Lower lobe of right lung (tissue), 2 donors: ENCODE measurements at regions not wholly inside any gene's neighbourhood (a gene's known extent, or its start where the extent isn't known, plus 50 kb on each side); places are given as distances from the start of the nearest gene placed in this dataset.

Experiments used
- ATAC-seq, 2 donors: fragments of 200-7000 bp; cut with Tn5 transposase; one replicate each; pipeline ENCODE4 v1.9.1; 2020 to 2022; ENCODE audit warnings: mild to moderate bottlenecking in 2 of 2, moderate library complexity in 2 of 2
- DNase-seq: peaks from one replicate; pipeline ENCODE4 v3.0.0-alpha.2; 2020
- H3K27ac ChIP-seq: fragments of 200-600 bp; one replicate; pipeline ENCODE4 v1.8.0; 2022
- H3K27me3 ChIP-seq: fragments of 200-600 bp; one replicate; pipeline ENCODE4 v1.8.0; 2022; ENCODE audit warnings: low read depth
- H3K36me3 ChIP-seq: fragments of 200-600 bp; one replicate; pipeline ENCODE4 v1.8.0; 2022; ENCODE audit warnings: mild to moderate bottlenecking
- H3K4me1 ChIP-seq: fragments of 200-600 bp; one replicate; pipeline ENCODE4 v1.8.0; 2022
- H3K4me3 ChIP-seq: fragments of 200-600 bp; one replicate; pipeline ENCODE4 v1.8.0; 2022; ENCODE audit warnings: mild to moderate bottlenecking
- H3K9me3 ChIP-seq: fragments of 200-600 bp; one replicate; pipeline ENCODE4 v1.8.0; 2022
- intact Hi-C: fragments of 100-400 bp; cut with DNase I; formaldehyde crosslinking; loops from one replicate; pipeline ENCODE4 v1.11.0; 2022
- TF ChIP-seq, protein P1 (sequence below): fragments of 200-600 bp; IDR thresholded peaks from one replicate; pipeline ENCODE4 v1.8.0; 2022; ENCODE audit warnings: antibody characterized with exemption, mild to moderate bottlenecking
- donor health status: DM: no; HTN: yes; CAD: no; lungs with severe emphysema.

DNA sequence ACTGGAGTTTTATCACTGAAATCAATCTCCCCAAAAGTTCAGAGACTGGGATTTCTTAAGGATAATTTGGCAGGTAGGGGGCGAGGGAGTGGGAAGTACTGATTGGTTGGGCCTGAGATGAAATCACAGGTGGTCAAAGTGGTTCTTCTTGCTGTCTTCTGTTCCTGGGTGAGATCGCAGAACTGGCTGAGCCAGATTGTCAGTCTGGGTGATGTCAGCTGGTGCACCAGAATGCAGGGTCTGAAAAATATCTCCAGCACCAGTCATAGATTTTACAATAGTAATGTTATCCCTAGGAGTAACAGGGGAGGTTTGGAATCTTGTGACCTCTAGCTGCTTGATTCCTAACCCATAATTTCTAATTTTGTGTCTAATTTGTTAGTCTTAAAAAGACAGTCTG lies 86.7 kb upstream of the SLC25A36 start:
- DNase-seq (no peak), ATAC-seq (no peak)
- no peaks in the 10 kb centered on the region for H3K4me1 ChIP-seq
- no peak overlapping the region for H3K27ac ChIP-seq
- no peaks in the 10 kb centered on the region for H3K27me3 ChIP-seq
- intact Hi-C loops = no loop called here
- H3K9me3 ChIP-seq = no peaks in the 10 kb centered on the region
- TF ChIP-seq, protein P1, sequence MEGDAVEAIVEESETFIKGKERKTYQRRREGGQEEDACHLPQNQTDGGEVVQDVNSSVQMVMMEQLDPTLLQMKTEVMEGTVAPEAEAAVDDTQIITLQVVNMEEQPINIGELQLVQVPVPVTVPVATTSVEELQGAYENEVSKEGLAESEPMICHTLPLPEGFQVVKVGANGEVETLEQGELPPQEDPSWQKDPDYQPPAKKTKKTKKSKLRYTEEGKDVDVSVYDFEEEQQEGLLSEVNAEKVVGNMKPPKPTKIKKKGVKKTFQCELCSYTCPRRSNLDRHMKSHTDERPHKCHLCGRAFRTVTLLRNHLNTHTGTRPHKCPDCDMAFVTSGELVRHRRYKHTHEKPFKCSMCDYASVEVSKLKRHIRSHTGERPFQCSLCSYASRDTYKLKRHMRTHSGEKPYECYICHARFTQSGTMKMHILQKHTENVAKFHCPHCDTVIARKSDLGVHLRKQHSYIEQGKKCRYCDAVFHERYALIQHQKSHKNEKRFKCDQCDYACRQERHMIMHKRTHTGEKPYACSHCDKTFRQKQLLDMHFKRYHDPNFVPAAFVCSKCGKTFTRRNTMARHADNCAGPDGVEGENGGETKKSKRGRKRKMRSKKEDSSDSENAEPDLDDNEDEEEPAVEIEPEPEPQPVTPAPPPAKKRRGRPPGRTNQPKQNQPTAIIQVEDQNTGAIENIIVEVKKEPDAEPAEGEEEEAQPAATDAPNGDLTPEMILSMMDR = no peak
- no peaks in the 10 kb centered on the region for H3K36me3 ChIP-seq
- no peak overlapping the region for H3K4me3 ChIP-seq

GRCh38 chr3:140856905-140857304 lies 84.7 kb upstream of the SLC25A36 start:
- H3K4me3 ChIP-seq = no peak overlapping the region
- ATAC-seq = no peak
- no peaks in the 10 kb centered on the region for H3K4me1 ChIP-seq
- intact Hi-C loops = no loop called here
- H3K27me3 ChIP-seq = no peaks in the 10 kb centered on the region
- no peak overlapping the region for H3K27ac ChIP-seq
- no peaks in the 10 kb centered on the region for H3K36me3 ChIP-seq
- no peaks in the 10 kb centered on the region for H3K9me3 ChIP-seq
- TF ChIP-seq, protein P1 = no peak
- no peak for DNase-seq

DNA sequence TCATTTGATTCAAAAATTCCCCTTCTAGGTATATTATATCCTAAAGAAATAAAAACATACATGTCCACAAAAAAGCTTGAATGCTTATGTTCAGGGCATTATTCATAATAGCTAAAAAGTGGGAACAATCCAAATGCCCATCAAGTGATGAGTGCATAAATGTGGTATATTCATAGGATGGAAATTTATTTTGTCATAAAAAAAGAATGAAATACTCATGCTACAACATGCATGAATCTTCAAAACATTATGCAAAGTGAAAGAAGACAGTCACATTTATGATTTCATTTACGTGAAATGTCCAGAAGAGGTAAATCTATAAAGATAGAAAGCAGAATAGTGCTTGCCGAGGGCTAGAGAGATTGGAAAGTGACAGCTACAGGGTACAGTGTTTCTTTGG lies 83.6 kb upstream of the SLC25A36 start:
- intact Hi-C loops = no loop called here
- ATAC-seq (no peak), DNase-seq (no peak)
- Histone ChIP-seq H3K9me3 (no peaks in the 10 kb centered on the region), H3K4me3 (no peak overlapping the region), H3K27ac (no peak overlapping the region), H3K4me1 (no peaks in the 10 kb centered on the region), H3K36me3 (no peaks in the 10 kb centered on the region), H3K27me3 (no peaks in the 10 kb centered on the region)
- TF ChIP-seq, protein P1 = no peak

GRCh38 chr3:140859592-140860336 lies 81.9 kb upstream of the SLC25A36 start:
- no peak for DNase-seq
- no peak overlapping the region for H3K4me3 ChIP-seq
- no peaks in the 10 kb centered on the region for H3K4me1 ChIP-seq
- TF ChIP-seq, protein P1 = no peak
- intact Hi-C loops = no loop called here
- H3K27me3 ChIP-seq = no peaks in the 10 kb centered on the region
- H3K36me3 ChIP-seq = no peaks in the 10 kb centered on the region
- H3K27ac ChIP-seq = no peak overlapping the region
- no peaks in the 10 kb centered on the region for H3K9me3 ChIP-seq
- no peak for ATAC-seq

DNA sequence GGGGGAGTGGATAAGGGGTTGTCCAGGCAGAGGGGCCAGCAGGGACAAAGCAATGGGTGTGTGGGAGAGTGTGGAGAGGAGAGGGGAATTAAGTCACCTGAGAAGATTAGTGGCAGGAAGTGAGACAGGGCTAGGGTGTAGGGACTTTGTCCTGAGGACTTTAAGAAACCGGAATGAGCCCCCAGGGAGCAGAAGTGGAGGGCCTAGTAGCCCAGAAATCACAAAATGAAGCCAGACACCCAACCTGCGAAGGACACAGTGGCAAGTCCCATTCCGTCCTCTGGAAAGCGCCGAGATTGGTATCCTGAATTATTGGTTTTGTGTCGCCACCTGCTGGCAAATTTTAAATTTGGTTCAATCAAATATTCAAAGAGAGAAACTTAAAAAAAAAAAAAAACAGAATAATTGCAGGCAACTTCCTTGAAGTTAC lies 78.0 kb upstream of the SLC25A36 start:
- no peaks in the 10 kb centered on the region for H3K4me1 ChIP-seq
- ATAC-seq (peak; percentile 67 to 71), DNase-seq (no peak)
- H3K36me3 ChIP-seq = no peaks in the 10 kb centered on the region
- no peaks in the 10 kb centered on the region for H3K9me3 ChIP-seq
- no peaks in the 10 kb centered on the region for H3K27me3 ChIP-seq
- TF ChIP-seq, protein P1 = peak; percentile 49
- intact Hi-C loops = no loop called here
- H3K4me3 ChIP-seq = no peak overlapping the region
- no peak overlapping the region for H3K27ac ChIP-seq
